T-cell (primary cell): ENCODE measurements at regions not wholly inside any gene's neighbourhood (a gene's known extent, or its start where the extent isn't known, plus 50 kb on each side); places are given as distances from the start of the nearest gene placed in this dataset.

Source experiments
- ATAC-seq, 4 experiments: fragments of 200-7000 bp in 3 of 4; fragments of 150-1000 bp in 1 of 4; cut with Tn5 transposase; replicated peaks in 1 of 4; 1 replicate in 3 of 4; 2 replicates in 1 of 4; pipeline ENCODE4 v1.10.0; 2021; ENCODE audit warnings: moderate library complexity in 3 of 4, mild to moderate bottlenecking in 2 of 4, moderate number of reproducible peaks in 1 of 4
- CTCF ChIA-PET, 2 donors: fragments of 300-600 bp; sonication (Branson Sonifier 250); formaldehyde crosslinking; loops; one replicate each; lab custom pipeline; 2022; ENCODE audit warnings: antibody characterized with exemption in 2 of 2; lab: Charles Lee
- POLR2A ChIA-PET, 2 donors: fragments of 300-600 bp; sonication (Branson Sonifier 250); formaldehyde crosslinking; loops; one replicate each; lab custom pipeline; 2022; ENCODE audit warnings: antibody characterized with exemption in 2 of 2; lab: Charles Lee
- DNase-seq, 35 experiments: peaks; one replicate each; pipeline versions ENCODE4 v3.0.0 to v3.0.0-alpha.2; 2013 to 2023
- H3K27ac ChIP-seq: one replicate; pipeline ENCODE4 v1.5.1; 2013; ENCODE audit warnings: low read length
- H3K27me3 ChIP-seq, 2 experiments: replicated peaks in 1 of 2; 1 replicate in 1 of 2; 2 replicates in 1 of 2; pipeline versions ENCODE4 v1.6.1 to v1.7.0; 2013; ENCODE audit warnings: low read length in 1 of 2, mixed read lengths in 1 of 2; ENCODE audit not compliant: control insufficient read depth in 2 of 2, insufficient read depth in 2 of 2; ENCODE audit errors: extremely low read depth in 1 of 2
- H3K36me3 ChIP-seq, 2 donors: 1 replicate in 1 of 2; 2 replicates in 1 of 2; pipeline versions ENCODE4 v1.6.1 to v1.7.0; 2013; ENCODE audit warnings: low read length in 1 of 2; ENCODE audit not compliant: control insufficient read depth in 2 of 2, insufficient read depth in 1 of 2; ENCODE audit errors: extremely low read depth in 1 of 2
- H3K4me1 ChIP-seq, 2 experiments: 1 replicate in 1 of 2; 2 replicates in 1 of 2; pipeline versions ENCODE4 v1.6.1 to v1.7.0; 2013; ENCODE audit warnings: low read length in 2 of 2, mixed read lengths in 1 of 2; ENCODE audit not compliant: insufficient read depth in 2 of 2, control insufficient read depth in 1 of 2; ENCODE audit errors: extremely low read depth in 1 of 2
- H3K4me3 ChIP-seq, 2 donors: 1 replicate in 1 of 2; 2 replicates in 1 of 2; pipeline versions ENCODE4 v1.5.1 to v1.7.0; 2013; ENCODE audit warnings: mild to moderate bottlenecking in 2 of 2, low read length in 1 of 2, moderate library complexity in 1 of 2; ENCODE audit not compliant: control insufficient read depth in 1 of 2; ENCODE audit errors: extremely low read depth in 1 of 2
- H3K9me3 ChIP-seq: 2 replicates; pipeline ENCODE4 v1.7.0; 2013
- H3K27ac Mint-ChIP-seq, 2 donors: one replicate each; pipeline ENCODE4 v1.8.0; 2020 to 2021; ENCODE audit warnings: mild to moderate bottlenecking in 2 of 2, mixed read lengths in 2 of 2
- H3K27me3 Mint-ChIP-seq, 2 donors: one replicate each; pipeline ENCODE4 v1.8.0; 2021 to 2022; ENCODE audit warnings: mixed read lengths in 2 of 2
- H3K36me3 Mint-ChIP-seq: one replicate; pipeline ENCODE4 v1.8.0; 2021; ENCODE audit warnings: mixed read lengths
- H3K4me1 Mint-ChIP-seq, 3 donors: one replicate each; pipeline ENCODE4 v1.8.0; 2020 to 2022; ENCODE audit warnings: mixed read lengths in 3 of 3, mild to moderate bottlenecking in 1 of 3
- H3K4me3 Mint-ChIP-seq, 3 donors: one replicate each; pipeline ENCODE4 v1.8.0; 2020 to 2022; ENCODE audit warnings: mild to moderate bottlenecking in 3 of 3, mixed read lengths in 3 of 3, moderate library complexity in 3 of 3
- H3K9me3 Mint-ChIP-seq, 3 donors: one replicate each; pipeline ENCODE4 v1.8.0; 2020 to 2022; ENCODE audit warnings: mixed read lengths in 3 of 3
- WGBS: methylation state at CpG from one replicate; pipeline ENCODE4 v1.1.5; 2013; ENCODE audit warnings: missing lambda C conversion rate; ENCODE audit not compliant: insufficient coverage; 5-methylcytosine and 5-hydroxymethylcytosine counted together

DNA sequence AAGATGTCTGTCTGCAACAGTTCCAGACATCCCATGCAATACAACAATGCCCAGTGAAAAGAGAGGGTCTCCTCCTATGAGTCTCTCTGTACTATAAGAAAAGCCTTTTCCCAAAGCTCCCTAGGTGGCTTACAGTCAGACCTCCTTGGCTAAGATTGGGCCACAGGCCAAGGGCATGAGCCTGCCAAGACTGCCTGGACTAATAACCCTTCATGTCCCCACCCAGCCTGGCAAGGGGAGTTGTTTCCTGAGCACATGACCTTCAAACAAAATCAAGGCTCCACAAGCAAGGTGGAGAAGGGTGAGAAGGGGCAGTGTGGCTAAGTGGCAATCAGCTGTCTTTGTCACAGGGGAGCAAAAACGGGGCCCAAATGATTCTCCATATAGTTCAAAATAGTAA lies 75.6 kb upstream of the ZSWIM6 start:
- Mint-ChIP-seq H3K36me3 (no peaks in the 10 kb centered on the region), H3K27me3 (peaks cover 14 to 15% of the 10 kb centered on the region in 2 donors), H3K4me1 (no peaks in the 10 kb centered on the region), H3K27ac (no peak overlapping the region), H3K4me3 (no peak overlapping the region), H3K9me3 (no peaks in the 10 kb centered on the region)
- Histone ChIP-seq H3K36me3 (no peaks in the 10 kb centered on the region), H3K4me1 (no peaks in the 10 kb centered on the region), H3K4me3 (no peak overlapping the region), H3K27me3 (peaks cover 0 to 3% of the 10 kb centered on the region in 2 experiments), H3K27ac (no peak overlapping the region), H3K9me3 (no peaks in the 10 kb centered on the region)
- ChIA-PET CTCF (no interaction called here), POLR2A (no interaction called here)
- no peak for ATAC-seq
- no CpG with 5 or more reads among the region's 1 CpG for WGBS
- no peak for DNase-seq

DNA sequence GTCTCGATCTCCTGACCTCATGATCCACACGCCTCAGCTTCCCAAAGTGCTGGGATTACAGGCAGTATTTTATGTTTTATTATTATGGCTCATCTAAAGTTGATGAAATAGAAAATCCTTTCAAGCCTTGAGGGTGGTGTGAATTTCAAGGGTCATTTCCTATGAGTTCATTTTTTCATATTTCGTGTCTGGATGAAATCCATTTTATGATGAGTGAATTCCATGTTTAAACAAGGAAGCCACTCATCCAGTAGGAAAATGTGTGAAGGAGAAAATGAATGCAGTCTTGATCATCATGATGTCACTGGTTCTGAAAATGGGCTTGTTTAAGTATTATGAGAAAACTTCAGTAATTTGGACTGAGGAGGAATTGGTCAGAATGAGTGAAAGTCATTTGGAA lies 74.6 kb upstream of the ZSWIM6 start:
- Mint-ChIP-seq H3K4me3 (no peak overlapping the region), H3K27ac (no peak overlapping the region), H3K4me1 (no peaks in the 10 kb centered on the region), H3K36me3 (no peaks in the 10 kb centered on the region), H3K9me3 (no peaks in the 10 kb centered on the region), H3K27me3 (peaks cover 10 to 22% of the 10 kb centered on the region in 2 donors)
- Histone ChIP-seq H3K4me3 (no peak overlapping the region), H3K27me3 (peaks cover 0 to 6% of the 10 kb centered on the region in 2 experiments), H3K9me3 (no peaks in the 10 kb centered on the region), H3K27ac (no peak overlapping the region), H3K36me3 (no peaks in the 10 kb centered on the region), H3K4me1 (no peaks in the 10 kb centered on the region)
- 89% methylated on average over 1 of the region's 3 CpGs for WGBS
- DNase-seq (no peak), ATAC-seq (no peak)
- POLR2A ChIA-PET: no interaction called here
- CTCF ChIA-PET: no interaction called here

DNA sequence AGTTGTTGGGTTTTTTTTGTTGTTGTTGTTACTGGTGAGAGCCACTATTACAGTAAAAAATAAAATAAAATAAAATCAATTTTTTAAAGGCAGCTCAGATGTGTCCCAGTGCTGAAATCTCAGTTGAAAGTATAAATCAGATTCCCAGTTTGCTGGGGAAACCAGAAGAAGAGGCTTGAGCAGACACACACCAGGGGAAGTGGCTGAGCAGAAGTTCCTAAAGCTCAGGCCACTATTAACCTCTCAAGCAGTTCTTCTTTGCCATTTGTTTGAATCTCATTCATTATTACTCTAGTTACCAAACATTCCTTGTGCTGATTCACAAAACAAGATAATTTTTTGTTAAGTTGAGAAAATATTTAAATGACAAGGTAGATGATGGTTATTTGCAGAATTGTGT lies 70.9 kb upstream of the ZSWIM6 start:
- Histone ChIP-seq H3K36me3 (no peaks in the 10 kb centered on the region), H3K4me1 (no peaks in the 10 kb centered on the region), H3K27me3 (peaks cover 0 to 3% of the 10 kb centered on the region in 2 experiments), H3K27ac (no peak overlapping the region), H3K9me3 (no peaks in the 10 kb centered on the region), H3K4me3 (no peak overlapping the region)
- ATAC-seq: no peak
- H3K36me3 Mint-ChIP-seq: no peaks in the 10 kb centered on the region
- no peak overlapping the region for H3K27ac Mint-ChIP-seq
- CTCF ChIA-PET: no interaction called here
- no peaks in the 10 kb centered on the region for H3K9me3 Mint-ChIP-seq
- DNase-seq: no peak
- no peak overlapping the region for H3K4me3 Mint-ChIP-seq
- peaks cover 0 to 7% (median 3%) of the 10 kb centered on the region in 3 donors for H3K4me1 Mint-ChIP-seq
- POLR2A ChIA-PET: no interaction called here
- peaks cover 0 to 20% of the 10 kb centered on the region in 2 donors for H3K27me3 Mint-ChIP-seq

DNA sequence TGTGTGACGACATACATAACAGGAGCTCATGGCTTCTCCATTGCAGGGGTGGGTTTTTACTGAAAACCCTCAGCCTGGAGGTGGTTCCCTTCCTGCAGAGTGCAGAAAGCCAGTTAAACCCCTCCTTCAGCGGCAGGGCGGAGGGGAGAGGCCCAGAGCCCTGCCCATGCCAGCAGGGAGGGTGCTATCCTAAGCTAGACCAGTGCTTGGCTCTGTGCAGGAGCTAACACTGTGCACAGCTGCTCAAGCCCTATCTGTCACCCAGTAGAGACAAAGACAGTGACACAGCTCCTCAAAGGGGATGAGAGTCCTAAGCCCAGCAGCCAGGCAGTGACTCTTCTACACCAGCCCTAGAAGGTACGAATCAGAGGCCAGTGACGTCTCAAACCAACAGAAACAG lies 70.0 kb upstream of the ZSWIM6 start:
- Histone ChIP-seq H3K36me3 (no peaks in the 10 kb centered on the region), H3K9me3 (no peaks in the 10 kb centered on the region), H3K27me3 (peaks cover 0 to 3% of the 10 kb centered on the region in 2 experiments), H3K27ac (no peak overlapping the region), H3K4me1 (no peaks in the 10 kb centered on the region), H3K4me3 (no peak overlapping the region)
- ATAC-seq (no peak), DNase-seq (no peak)
- ChIA-PET POLR2A (no interaction called here), CTCF (no interaction called here)
- H3K4me3 Mint-ChIP-seq: no peak overlapping the region
- WGBS: 86% methylated on average over 3 of the region's 5 CpGs
- H3K27me3 Mint-ChIP-seq: peaks cover 0 to 16% of the 10 kb centered on the region in 2 donors
- no peaks in the 10 kb centered on the region for H3K36me3 Mint-ChIP-seq
- no peak overlapping the region for H3K27ac Mint-ChIP-seq
- H3K4me1 Mint-ChIP-seq: peaks cover 0 to 7% (median 3%) of the 10 kb centered on the region in 3 donors
- no peaks in the 10 kb centered on the region for H3K9me3 Mint-ChIP-seq

DNA sequence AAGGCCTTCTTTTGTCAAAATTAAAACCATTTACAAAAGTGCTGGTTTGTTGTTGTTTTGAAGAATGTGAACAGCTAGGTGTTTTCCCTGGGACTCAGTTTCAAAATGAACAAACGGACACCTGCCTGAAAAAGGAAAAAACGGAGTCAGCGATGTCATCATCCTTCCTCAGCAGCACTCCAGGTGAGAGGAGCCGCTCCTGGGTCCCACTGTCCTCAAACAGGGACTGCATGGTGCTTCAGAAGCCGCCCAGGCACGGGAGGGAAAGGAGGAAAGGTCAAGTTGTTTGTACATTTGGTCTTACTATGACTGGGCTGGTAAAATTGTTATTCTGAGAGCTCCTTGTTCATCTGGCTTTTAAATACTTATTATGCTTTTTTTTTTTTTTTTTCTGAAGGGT lies 69.0 kb upstream of the ZSWIM6 start:
- H3K27me3 Mint-ChIP-seq: peaks cover 0 to 19% of the 10 kb centered on the region in 2 donors
- no peaks in the 10 kb centered on the region for H3K36me3 ChIP-seq
- no peak overlapping the region for H3K4me3 ChIP-seq
- H3K4me1 Mint-ChIP-seq: peaks cover 0 to 7% (median 6%) of the 10 kb centered on the region in 3 donors
- ChIA-PET CTCF (no interaction called here), POLR2A (interaction anchor here in 1 of 2 donors (0.6 kb wide), 1 partner anchor 803 kb away, joined by 5 read pairs; no protein-coding TSS in a partner anchor)
- H3K9me3 ChIP-seq: no peaks in the 10 kb centered on the region
- peaks cover 0 to 3% of the 10 kb centered on the region in 2 experiments for H3K27me3 ChIP-seq
- H3K27ac Mint-ChIP-seq: peak overlapping the region in 1 of 2 donors; percentile 2
- no peaks in the 10 kb centered on the region for H3K9me3 Mint-ChIP-seq
- no peak for DNase-seq
- no peaks in the 10 kb centered on the region for H3K4me1 ChIP-seq
- no peak for ATAC-seq
- WGBS: 61% methylated on average over 4 of the region's 6 CpGs
- H3K36me3 Mint-ChIP-seq: no peaks in the 10 kb centered on the region
- no peak overlapping the region for H3K27ac ChIP-seq
- H3K4me3 Mint-ChIP-seq: no peak overlapping the region

DNA sequence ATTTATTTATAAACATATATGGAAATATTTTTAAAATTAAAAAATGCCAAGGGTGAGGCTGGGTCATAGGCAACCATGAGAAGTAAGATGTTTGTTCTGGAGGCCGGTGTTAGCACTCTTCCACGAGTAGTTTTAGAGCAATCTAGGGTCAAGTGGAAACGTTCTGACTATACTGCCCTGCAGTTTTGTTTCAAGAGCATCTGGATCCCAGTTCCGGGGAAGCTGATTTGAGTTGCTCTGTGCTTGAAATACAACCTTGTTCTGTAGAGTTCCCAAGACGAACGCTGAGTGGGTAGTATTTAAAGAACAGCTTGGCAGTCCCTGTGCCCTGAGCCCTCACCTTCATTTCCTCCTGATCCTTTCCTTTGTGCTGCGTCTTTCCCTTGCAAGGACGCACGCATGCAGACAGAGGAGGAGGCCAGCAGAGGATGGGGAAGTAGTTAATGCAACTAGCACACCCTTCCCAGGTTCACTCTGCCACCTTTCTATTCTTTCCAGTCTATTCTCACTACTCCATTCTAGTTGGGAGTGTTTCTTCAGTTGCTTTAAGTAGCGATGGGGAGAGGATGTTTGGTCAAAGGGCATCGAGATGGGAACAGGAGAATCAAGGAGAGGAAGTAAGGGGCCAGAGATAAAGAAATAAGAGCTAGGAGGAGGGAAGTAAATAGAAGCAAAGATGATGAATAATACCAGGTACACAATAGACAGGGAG lies 68.3 kb upstream of the ZSWIM6 start:
- no peaks in the 10 kb centered on the region for H3K4me1 ChIP-seq
- ChIA-PET CTCF (no interaction called here), POLR2A (no interaction called here)
- Mint-ChIP-seq H3K4me3 (no peak overlapping the region), H3K27me3 (peaks cover 0 to 19% of the 10 kb centered on the region in 2 donors), H3K27ac (no peak overlapping the region), H3K9me3 (no peaks in the 10 kb centered on the region), H3K36me3 (no peaks in the 10 kb centered on the region), H3K4me1 (peaks cover 2 to 8% (median 7%) of the 10 kb centered on the region in 3 donors)
- peaks cover 0 to 3% of the 10 kb centered on the region in 2 experiments for H3K27me3 ChIP-seq
- no peaks in the 10 kb centered on the region for H3K36me3 ChIP-seq
- H3K4me3 ChIP-seq: no peak overlapping the region
- WGBS: 53% methylated on average over 5 of the region's 11 CpGs
- no peaks in the 10 kb centered on the region for H3K9me3 ChIP-seq
- no peak for DNase-seq
- H3K27ac ChIP-seq: no peak overlapping the region
- no peak for ATAC-seq
